Stomach (tissue), 4 donors: ENCODE measurements at regions not wholly inside any gene's neighbourhood (a gene's known extent, or its start where the extent isn't known, plus 50 kb on each side); places are given as distances from the start of the nearest gene placed in this dataset.

Source experiments
- CTCF ChIP-seq, 7 experiments: fragments of 450-650 bp in 4 of 7; fragments of 200-600 bp in 3 of 7; sonication (generic) in 3 of 7; IDR thresholded peaks; one replicate each; pipeline ENCODE4 v1.5.1; 2016 to 2019; ENCODE audit warnings: antibody characterized with exemption in 7 of 7, control low read depth in 2 of 7, mild to moderate bottlenecking in 1 of 7
- EP300 ChIP-seq: sonication (generic); formaldehyde crosslinking; IDR thresholded peaks from one replicate; pipeline ENCODE4 v1.6.1; 2017; ENCODE audit warnings: antibody characterized with exemption
- POLR2A ChIP-seq, 4 donors: fragments of 450-650 bp; IDR thresholded peaks; one replicate each; pipeline ENCODE4 v1.6.1; 2016; ENCODE audit warnings: antibody characterized with exemption in 4 of 4, control low read depth in 2 of 4, mild to moderate bottlenecking in 1 of 4, moderate library complexity in 1 of 4

DNA sequence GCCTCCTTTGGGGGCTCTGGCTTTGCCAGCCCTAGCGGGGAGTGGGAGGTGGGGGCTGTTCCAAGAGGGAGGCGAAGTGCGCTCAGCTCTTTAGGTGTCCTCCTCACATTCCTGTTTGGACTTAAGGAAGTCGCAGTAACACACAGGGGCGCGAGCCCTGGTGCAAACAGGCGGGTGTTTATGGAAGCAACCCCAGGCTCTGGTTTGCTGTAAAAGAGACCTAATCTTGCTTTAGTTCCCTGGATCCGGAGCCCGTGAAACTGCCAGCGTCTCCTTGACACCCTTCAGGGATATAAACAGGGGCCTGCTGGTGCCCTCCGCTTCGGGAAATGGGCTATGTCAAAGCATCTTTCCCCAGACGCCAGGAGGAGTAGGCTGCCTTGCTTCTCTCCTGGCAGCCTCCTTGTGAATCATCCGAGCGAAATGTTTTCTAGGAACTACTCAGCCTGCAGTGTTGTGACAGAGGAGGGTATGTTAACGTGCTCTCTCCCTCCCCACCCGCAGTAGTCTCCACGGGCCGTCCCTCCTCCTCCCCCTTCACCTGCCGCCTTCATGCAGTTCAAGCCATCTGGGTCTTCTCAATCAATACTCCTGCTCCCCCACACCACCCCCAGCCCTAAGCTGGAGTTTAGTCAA is 168.0 kb upstream of the LRFN2 start:
- TF ChIP-seq CTCF (IDR thresholded peaks at IDR 0.05) (no peak), EP300 (no peak), POLR2A (IDR thresholded peaks at IDR 0.05) (no peak)
